Type B pancreatic cell (in vitro differentiated cells): ENCODE measurements at regions not wholly inside any gene's neighbourhood (a gene's known extent, or its start where the extent isn't known, plus 50 kb on each side); places are given as distances from the start of the nearest gene placed in this dataset.
"Not testable (repeated sequence)": the region's sequence is repeated elsewhere in the genome, so short reads cannot be mapped to it uniquely, and the experiment has no call there.

Source experiments
- DNase-seq: peaks from one replicate; pipeline ENCODE4 v3.0.0; 2021; ENCODE audit warnings: mixed read lengths; ENCODE audit not compliant: unreplicated experiment; ENCODE audit errors: extremely low spot score
- H3K27ac Mint-ChIP-seq: 2 replicates; pipeline ENCODE4 v1.8.0; 2021; ENCODE audit warnings: mild to moderate bottlenecking, mixed read lengths
- H3K27me3 Mint-ChIP-seq: 2 replicates; pipeline ENCODE4 v1.8.0; 2021; ENCODE audit warnings: mixed read lengths
- H3K36me3 Mint-ChIP-seq: 2 replicates; pipeline ENCODE4 v1.8.0; 2021; ENCODE audit warnings: mixed read lengths
- H3K4me1 Mint-ChIP-seq: one replicate; pipeline ENCODE4 v1.8.0; 2021; ENCODE audit warnings: mixed read lengths; ENCODE audit not compliant: unreplicated experiment
- H3K4me3 Mint-ChIP-seq: 2 replicates; pipeline ENCODE4 v1.8.0; 2021; ENCODE audit warnings: mild to moderate bottlenecking, mixed read lengths
- H3K9me3 Mint-ChIP-seq: 2 replicates; pipeline ENCODE4 v1.8.0; 2021; ENCODE audit warnings: mixed read lengths
- TF ChIP-seq, protein P1 (sequence below): fragments of 200-600 bp; sonication (generic); conservative IDR thresholded peaks from 2 replicates; pipeline ENCODE4 v1.5.0; 2021; ENCODE audit warnings: antibody characterized with exemption, mild to moderate bottlenecking

DNA sequence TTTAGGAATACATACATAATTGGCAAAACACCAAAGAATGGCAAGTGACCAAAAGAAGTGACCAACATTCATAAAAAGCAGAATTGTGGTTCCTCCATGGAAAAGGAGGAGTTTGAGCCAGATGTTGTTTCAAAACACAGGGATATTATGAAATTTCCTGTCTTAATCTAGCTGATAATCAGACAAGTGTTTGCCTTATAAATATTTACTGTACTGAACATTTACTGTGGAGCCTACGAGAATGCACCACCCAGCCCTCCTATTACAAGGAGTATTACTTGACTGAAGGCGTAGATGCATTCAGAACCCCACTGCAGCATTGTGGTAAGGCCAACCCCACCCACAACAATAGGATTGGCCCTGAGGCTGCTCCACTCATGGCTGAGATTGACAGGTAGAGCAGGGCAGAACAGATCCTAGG lies 118.9 kb downstream of the AKR1D1 start:
- Mint-ChIP-seq H3K36me3 (no peaks in the 10 kb centered on the region), H3K9me3 (peaks cover 19% of the 10 kb centered on the region), H3K4me1 (peaks cover 11% of the 10 kb centered on the region), H3K4me3 (no peak overlapping the region), H3K27ac (no peak overlapping the region), H3K27me3 (no peaks in the 10 kb centered on the region)
- TF ChIP-seq, protein P1, sequence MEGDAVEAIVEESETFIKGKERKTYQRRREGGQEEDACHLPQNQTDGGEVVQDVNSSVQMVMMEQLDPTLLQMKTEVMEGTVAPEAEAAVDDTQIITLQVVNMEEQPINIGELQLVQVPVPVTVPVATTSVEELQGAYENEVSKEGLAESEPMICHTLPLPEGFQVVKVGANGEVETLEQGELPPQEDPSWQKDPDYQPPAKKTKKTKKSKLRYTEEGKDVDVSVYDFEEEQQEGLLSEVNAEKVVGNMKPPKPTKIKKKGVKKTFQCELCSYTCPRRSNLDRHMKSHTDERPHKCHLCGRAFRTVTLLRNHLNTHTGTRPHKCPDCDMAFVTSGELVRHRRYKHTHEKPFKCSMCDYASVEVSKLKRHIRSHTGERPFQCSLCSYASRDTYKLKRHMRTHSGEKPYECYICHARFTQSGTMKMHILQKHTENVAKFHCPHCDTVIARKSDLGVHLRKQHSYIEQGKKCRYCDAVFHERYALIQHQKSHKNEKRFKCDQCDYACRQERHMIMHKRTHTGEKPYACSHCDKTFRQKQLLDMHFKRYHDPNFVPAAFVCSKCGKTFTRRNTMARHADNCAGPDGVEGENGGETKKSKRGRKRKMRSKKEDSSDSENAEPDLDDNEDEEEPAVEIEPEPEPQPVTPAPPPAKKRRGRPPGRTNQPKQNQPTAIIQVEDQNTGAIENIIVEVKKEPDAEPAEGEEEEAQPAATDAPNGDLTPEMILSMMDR = no peak
- DNase-seq = no peak

- not testable (repeated sequence) for H3K27me3 Mint-ChIP-seq, H3K36me3 Mint-ChIP-seq, DNase-seq
- Mint-ChIP-seq H3K27ac (peak overlapping the region; percentile 78), H3K4me1 (peaks cover 11% of the 10 kb centered on the region), H3K4me3 (peak overlapping the region; percentile 63), H3K9me3 (peaks cover 19% of the 10 kb centered on the region)
Measured at GRCh38 chr7:138196503-138196946, 120.3 kb downstream of the AKR1D1 start.

- no peaks in the 10 kb centered on the region for H3K27me3 Mint-ChIP-seq
Measured at GRCh38 chr7:138196971-138197896, 121.0 kb downstream of the AKR1D1 start.

GRCh38 chr7:138204285-138204981 lies 128.2 kb downstream of the AKR1D1 start:
- TF ChIP-seq, protein P1 = no peak
- Mint-ChIP-seq H3K36me3 (no peaks in the 10 kb centered on the region), H3K9me3 (peaks cover 5% of the 10 kb centered on the region), H3K27me3 (no peaks in the 10 kb centered on the region), H3K4me3 (no peak overlapping the region), H3K4me1 (peaks cover 13% of the 10 kb centered on the region), H3K27ac (no peak overlapping the region)
- DNase-seq = no peak

More at GRCh38 chr7:138196971-138197896, 121.0 kb downstream of the AKR1D1 start:
- Mint-ChIP-seq H3K4me1 (peaks cover 11% of the 10 kb centered on the region), H3K36me3 (no peaks in the 10 kb centered on the region), H3K27ac (peak overlapping the region; percentile 78), H3K9me3 (peaks cover 19% of the 10 kb centered on the region), H3K4me3 (peak overlapping the region; percentile 39)
- DNase-seq = no peak
- TF ChIP-seq, protein P1 = no peak

DNA sequence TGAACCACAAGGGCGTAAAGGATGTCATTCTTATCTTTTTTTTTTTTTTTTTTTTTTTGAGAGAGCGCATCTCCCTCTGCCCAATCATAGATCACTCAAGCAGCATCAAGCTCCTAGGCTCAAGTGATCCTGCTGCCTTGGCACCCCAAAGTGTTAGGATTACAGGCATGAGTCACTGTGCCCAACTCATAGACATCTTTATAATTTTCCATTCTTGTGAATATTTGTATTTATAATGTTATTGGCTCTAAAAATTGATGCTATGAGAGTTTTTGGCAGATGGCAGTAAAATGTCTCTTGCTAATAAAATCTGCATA lies 128.7 kb downstream of the AKR1D1 start:
- H3K27ac Mint-ChIP-seq = no peak overlapping the region

More for the DNA sequence above, 128.7 kb downstream of the AKR1D1 start:
- Mint-ChIP-seq H3K27me3 (no peaks in the 10 kb centered on the region), H3K9me3 (peaks cover 10% of the 10 kb centered on the region), H3K4me1 (peaks cover 13% of the 10 kb centered on the region), H3K4me3 (no peak overlapping the region), H3K36me3 (no peaks in the 10 kb centered on the region)
- TF ChIP-seq, protein P1 = no peak
- DNase-seq = no peak
